Glomerular visceral epithelial cell (primary cell): ENCODE measurements at regions not wholly inside any gene's neighbourhood (a gene's known extent, or its start where the extent isn't known, plus 50 kb on each side); places are given as distances from the start of the nearest gene placed in this dataset.

Experiments used
- DNase-seq: peaks from one replicate; pipeline ENCODE4 v3.0.0-alpha.2; 2016; ENCODE audit errors: extremely low spot score

DNA sequence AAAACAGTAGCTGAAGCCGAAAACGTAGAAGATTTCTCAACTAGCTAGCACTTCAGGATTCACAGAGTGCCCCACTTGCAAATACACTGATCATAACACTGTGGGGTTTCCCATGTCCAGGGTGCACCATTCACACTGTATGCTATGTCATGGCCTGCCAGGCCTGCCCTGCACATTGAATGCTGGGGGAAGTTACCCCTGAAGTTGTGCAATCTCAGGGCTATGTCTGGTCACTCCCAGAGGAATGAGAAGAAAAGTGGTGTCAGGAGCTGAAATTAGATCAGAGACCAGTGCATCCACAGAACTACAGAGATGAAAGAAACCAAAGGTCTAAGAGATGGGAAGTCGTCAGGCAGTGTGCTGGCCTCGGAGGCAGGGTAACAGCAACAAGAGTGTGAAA, 196.8 kb downstream of the RAP2A start:
- no peak for DNase-seq

DNA sequence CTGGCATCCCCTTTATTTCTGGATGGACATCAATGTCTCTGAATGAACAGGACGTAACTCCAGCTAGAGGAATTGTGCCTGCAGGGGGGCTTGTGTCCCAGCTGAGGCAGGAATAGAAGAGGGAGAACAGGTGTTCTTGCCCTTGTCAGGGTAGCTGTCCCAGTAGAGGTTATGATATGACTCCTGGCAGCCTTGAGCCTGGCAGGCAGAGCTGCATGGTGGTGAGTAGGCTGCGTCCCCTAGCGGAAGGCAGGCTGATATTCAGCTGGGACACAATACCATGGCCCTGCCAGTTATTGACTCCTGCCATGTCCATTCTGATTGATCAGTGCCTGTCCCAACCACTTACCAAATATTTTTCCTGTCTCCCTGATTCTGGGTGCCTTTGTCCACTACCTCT, 197.2 kb downstream of the RAP2A start:
- DNase-seq, result no peak

DNA sequence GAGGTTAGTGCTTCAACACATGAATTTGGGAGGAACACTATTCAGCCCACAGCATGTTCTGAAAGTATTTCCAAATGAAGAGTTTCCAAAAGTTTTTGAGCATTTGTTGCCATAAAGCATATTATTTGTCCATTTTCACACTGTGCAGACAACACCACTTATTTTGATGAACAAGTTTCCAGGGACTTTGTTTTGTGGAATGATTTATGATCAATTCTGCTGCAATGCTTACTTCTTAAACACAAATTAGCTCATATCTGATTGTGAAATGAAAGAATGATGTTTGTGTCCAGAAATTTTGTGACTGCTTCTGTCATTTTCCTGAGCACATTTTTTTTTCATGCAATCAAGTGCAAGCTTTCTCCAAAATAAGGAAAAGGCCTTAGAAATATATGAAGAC, 205.3 kb downstream of the RAP2A start:
- no peak for DNase-seq

DNA sequence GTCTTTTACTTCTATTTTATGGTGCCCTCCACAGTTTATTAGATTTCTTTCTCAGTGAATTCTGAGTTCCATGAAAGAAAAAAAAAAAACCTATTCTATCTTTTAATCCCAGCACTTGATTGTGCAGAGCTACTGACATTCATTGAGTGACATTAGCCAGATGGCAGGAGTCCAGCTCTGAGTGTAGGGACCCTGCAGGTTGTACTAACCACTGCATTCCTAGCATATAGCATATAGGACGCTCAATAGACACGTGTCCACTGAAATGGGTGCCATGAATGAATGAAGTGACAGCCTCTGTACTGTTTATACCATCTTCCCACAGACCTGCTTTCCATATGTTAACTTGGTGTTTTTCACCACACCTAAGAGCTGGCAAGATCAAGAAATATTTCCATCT, 206.3 kb downstream of the RAP2A start:
- DNase-seq, result no peak

DNA sequence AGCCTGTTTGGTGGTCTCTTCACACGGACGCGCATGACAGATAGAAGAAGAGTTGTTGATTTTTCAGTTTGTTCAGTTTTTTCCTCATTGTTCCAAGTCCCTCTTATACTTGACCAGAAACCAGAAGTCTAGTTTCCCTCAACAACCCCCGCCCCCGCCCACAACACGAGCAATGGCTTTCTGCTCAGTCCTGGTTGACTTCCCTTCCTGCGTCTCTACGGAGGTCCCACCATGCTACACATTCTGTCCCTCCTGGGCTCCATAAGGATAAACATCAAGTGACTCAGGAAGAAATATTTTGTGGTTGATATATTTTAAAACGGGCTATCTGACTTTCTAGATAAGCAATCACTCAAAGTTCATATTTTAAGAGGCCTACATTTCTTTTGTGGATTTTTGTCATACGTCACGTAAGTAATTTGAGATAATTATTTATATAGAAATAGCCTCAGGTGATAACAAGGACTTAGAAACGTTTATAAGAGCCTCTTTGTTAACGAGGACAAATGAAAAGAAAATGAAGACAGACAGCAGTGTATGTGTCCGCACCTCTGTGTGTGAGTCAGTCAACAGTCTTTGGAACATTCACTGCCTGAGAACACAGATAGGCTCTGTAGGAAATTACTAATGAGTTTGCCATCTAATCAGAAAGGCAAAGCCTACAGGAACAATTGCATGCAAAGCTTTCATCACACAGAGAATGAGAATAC, 214.4 kb downstream of the RAP2A start:
- DNase-seq, result no peak

DNA sequence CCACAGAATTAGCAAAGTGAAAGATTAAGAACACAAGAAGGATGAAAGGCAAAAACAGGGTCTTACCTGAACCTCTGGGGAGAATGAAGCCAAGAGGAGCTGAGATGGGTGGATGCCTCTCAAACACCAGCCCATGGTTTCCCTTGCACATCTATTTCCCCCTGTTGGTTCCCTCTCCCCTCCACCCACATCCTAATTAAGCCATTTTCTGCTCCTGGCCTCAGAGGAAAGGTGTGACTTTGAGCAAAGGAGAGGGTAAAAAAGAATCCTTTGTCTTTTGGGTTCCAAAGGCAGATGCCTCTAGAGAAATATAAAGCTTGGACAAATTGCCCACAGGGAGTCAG, 214.9 kb downstream of the RAP2A start:
- no peak for DNase-seq

DNA sequence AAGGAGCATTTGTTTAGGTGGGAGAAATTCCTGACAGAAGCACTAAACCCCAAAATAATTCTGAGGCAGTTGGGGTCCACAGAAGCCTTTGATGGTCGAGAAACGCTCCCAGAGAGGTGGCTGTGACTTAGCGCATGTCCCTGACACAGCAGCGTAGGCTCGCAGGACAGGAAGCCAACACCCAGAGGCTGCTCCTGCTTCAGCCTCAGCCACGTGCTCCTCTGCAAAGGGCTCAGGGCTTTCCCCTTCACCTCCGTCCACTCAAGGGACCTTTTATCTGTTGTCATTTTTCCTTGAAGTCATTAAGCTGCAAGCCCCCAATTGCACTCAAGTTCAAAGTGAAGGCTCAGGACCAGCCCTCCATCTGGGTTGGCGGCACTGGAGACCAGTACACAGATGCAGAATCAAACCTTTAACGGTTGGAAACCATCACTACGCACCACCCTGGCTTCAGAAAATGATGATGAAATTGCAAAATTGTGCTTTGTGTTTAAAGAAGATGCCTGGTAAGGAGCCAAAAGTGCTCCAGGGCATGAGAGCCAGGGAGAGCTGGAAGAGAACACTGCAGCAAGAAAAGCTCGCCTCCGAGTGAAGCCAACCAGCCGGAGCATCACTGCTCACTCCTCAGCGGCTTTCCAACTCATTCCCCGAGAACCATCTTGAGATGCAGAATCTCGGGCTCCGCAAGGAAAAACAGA, 219.6 kb downstream of the RAP2A start:
- DNase-seq, result no peak

DNA sequence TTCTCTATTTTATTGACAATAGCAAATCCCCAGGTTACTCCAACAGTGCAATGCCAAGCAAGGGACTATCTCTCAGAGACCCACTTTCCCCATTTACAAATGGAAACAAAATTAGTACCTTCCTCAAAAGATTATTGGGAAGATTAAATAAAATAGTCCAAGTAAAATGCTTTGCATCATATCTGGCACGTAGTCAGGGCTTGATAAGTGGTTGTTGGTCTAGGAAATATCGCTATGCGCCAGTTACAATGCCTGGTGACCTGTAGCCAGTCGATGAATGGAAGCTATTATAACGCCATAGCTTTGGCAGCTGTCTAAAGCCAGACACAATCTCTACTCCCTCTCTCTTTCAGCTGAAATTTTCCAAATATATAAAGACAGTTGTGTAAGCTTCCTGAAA, 220.3 kb downstream of the RAP2A start:
- DNase-seq, result no peak

DNA sequence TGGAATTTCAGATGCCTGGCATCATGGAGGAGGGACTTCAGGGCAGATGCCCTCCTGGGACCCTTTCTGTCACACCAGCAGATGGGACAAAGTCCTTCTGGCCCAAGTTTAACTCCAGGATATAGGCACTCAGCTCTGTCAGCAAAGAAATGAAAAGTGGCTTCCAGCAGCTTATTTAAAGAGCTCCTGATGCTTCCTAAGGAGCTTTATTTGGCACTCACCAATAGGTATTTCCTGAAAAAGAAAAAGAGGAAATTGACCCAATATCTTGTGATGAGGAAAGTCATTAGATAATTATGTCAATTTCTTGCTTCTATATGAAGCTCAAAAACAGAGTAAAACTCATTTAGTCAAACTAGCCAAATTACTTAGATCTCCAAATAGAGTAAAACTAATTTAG, 224.6 kb downstream of the RAP2A start:
- no peak for DNase-seq

DNA sequence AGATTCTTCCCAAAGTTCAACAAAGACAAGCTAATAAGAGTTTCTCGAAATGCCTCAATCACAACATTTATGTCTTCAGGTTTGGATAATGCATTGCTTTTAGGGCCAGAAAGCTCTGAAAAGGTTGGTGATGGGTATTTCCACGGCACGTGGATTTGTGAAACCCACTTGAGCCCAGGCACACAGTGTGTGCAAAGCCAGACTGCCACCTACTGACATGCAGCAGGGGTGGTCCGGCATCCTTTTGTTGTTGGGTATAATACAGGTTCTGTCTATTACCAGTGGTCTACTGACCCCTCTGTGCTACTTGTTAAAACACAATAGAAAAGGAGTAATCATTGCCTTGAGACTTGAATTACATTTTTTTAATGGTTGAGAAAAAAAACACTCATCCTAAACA, 225.6 kb downstream of the RAP2A start:
- no peak for DNase-seq

DNA sequence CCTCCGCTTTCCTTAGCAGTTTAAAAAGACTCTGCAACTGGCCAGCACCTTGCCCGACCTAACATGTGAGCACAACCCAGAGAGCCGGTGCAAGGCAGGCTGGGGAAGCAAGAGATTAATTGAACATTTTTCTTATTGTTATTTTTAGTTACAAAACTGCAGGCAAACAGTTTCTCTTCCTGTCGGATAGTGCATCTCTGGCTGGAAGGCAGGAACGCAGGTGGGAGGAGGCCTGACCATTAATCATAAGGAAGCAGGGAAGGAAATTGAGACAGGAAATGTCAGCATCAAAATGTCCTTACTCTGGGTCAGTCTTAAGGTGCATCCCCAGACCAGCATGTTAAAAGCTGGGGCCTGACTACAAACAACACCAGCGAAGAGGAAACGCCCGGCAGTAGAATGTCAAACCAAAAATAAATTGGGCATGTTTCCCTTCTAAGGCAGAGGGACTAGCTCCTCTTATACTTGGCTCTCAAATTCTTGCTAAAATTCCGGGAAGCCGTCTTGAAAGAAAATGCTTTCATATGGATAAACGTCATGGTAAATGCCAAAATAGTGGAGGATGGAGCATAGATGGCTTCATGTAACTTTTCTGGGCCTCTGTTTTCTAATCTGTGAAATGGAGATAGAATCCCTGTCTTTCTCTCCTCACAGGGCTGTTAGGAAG, 226.8 kb downstream of the RAP2A start:
- DNase-seq, result no peak

DNA sequence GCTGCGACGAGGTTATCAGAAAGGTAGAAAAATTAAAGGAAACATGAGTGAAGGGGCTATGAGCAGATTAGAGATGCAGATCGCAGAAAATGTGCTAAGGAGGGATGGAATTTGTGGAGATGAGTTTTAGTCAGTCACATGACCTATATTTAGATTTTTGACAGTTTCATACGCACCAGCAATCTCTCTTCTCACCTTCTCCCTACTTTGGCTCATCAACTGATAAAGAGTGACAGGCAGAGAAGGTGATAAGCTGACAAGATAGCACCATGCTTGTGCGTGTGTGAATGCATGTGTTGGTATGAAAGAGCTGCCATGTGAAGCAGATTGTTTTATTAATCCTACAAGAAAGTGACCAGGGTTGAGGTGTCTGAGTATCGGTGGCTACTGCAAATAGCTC, 252.6 kb downstream of the RAP2A start:
- DNase-seq, result no peak

DNA sequence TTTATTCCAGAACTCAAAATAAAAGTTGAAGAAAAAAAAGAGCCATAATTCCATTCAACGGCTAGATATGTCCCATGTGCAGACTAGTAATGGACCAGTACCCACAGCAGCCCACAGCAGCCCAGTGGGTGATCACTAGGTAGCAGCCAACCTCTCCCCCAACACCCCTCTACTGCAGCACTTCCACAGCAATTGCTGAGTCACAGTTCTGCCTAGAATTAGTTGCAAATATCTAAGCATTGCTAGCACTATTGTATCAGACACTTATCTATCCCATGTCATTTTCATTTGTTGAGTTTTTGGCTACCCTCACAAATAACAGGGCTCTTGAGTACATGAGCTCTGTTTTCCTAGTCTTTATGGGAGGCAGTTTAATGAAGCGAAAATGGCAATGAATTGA, 258.7 kb downstream of the RAP2A start:
- no peak for DNase-seq

DNA sequence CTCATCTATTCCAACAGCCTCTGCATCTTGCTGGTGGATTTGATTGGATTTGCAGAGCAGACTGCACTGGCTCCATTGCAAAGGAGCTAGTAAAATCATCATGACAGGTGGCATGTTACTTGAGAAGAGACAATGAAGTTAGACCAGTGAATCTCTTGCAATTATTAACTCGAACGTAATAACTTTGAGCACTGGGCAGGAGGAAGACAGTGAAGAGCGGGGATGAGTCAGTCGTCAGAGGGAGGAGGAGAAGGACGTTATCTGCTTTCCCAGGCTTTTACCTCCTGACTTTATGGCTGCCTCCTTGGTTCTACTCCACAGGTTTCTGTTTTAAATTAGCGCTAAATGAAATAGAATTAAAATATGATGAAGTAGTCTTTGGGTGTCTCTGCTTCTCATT, 257.8 kb upstream of the IPO5 start:
- DNase-seq, result peak; percentile 57

DNA sequence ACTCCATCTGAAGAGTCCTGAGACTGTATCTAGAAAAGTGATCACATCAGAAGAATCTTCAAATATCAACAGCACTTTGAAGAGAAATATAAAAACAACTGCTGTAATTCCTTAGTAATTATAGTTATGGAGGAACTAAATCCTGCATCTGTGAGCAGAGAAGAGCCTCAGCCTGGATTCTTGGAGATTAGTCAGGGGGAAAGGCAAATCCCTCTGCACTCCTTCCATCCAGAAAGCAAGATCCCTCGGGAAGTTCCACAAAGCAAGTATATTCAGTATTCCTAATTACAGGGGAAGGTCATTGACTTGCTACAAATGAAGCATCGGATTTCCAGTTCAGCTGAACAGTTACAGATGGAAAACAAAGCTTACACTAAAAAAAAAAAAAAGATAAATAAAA, 256.6 kb upstream of the IPO5 start:
- DNase-seq, result no peak

DNA sequence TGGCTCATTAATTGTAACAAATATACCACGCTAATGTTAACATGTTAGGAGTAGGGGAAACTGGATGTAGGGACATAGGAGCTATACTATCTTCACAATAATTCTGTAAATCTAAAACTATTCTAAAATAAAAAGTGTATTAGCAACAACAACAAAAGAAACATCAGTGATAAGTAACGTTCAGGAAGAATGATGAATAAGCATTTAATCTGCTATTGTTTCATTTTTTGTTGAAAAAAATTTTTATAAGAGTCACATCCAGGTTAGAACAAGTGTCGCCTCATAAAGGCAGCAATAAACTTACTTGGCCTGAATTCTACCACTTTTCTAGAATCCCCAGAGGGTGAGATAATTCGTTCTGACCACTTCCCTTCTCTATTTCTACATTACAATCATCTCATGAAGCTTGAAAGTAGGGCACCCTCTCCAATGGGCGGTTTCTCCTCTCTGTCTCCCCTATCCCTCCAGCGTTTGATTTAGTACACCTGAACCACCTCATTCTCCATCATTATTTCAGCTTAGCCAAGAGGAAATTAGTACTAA, 253.1 kb upstream of the IPO5 start:
- DNase-seq, result no peak

DNA sequence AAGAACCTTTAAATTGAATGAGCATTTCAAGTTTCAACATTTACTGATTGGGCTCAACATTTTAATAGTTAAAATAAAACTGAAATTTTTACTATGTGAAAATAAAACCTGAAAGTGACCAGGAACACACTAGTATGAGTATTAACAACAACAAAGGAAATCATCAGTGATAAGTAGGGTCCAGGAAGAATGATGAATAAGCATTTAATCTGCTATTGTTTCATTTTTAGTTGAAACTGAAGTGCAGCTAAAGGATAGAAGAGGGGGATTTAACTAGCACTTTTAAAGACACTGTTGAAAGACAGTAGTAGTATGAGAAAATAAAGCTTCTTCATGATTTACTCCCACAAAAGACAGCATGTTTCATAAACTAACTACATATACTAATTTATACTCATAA, 250.9 kb upstream of the IPO5 start:
- DNase-seq, result no peak

DNA sequence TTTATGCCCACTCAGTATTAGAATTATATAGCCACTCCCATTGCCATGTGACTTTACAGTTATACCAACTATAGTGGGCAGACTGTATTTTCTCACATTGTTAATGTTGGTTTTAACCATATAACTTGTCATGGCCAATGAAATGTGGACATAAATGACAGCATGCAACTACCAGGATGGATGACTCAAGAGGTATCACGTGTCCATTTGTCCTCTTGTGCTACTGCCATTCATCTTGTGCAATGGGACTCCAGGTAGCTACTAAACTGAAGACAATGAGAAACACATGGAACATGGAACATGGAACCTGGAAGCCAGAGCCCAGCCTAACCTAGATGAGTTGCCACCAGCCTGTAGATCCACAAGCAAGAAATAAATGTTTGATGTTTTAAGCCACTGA, 242.7 kb upstream of the IPO5 start:
- no peak for DNase-seq

DNA sequence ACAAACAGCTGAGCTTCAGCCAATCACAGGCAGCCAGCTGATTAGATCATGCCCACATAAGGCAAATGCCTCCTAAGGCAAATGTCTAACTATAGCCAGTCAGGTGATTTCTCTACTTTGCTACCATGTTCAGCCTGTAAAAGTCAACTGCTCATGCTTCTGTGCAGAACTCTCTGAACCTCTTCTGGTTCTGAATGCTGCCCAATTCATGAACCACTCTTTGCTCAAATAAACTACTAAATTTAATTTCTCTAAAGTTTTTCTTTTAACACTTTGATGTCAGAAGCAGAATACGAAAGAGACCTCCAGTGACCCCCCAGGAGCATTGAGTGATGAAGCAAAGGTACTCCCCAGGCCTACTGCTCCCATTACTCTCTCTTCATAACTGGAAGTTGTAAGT, 240.7 kb upstream of the IPO5 start:
- no peak for DNase-seq

DNA sequence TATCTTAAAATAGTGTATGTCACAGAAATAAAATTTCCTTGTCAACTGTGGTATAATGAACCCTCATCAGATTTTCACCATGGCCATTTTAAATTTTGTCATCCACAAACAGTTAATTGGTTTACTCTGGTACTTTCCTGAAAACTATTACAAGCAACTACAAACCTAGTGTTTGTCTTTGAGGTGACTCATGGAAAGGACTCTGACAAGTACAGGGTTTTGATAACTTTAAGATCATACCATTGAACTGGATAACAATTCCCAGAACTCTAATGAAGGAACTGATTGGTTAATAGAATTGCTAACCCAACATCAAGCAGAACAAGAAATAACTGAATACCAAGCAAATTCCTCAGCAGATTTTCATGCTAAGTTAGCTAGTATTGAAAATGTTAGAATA, 237.7 kb upstream of the IPO5 start:
- no peak for DNase-seq

DNA sequence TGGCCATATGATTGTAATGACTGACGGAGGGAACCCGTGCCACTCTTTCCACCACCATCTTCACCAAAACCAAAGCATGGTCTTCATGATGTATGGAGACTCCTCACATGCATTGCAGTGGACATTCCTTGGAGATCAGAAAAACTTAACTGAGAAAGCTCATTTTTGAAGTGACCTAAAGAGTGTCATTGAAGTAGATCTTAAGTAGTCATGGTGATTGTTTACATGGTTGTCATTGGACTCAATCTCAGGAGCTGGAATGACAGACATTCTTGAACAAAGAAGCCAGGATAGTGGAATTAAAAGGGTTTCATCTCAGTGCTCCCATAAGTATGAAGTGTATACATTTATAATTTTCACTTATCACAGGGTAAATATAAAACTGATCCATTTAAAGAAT, 236.7 kb upstream of the IPO5 start:
- no peak for DNase-seq

DNA sequence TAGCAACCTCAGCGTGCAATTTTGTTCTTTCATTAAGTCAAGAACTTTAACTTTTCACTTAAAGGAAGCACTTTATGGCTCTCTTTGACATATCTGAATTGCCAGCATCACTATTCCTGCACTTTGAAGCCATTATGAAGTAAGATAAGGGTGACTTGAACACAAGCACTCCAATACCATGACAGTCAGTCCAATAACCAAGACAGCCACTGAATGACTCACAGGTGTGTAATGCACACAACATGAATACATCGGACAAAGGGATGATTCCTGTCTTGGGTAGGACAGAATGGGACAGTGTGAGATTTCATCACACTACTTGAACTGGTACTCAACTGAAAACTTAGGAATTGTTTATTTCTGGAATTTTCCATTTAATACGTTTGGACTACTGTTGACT, 233.7 kb upstream of the IPO5 start:
- DNase-seq, result no peak

DNA sequence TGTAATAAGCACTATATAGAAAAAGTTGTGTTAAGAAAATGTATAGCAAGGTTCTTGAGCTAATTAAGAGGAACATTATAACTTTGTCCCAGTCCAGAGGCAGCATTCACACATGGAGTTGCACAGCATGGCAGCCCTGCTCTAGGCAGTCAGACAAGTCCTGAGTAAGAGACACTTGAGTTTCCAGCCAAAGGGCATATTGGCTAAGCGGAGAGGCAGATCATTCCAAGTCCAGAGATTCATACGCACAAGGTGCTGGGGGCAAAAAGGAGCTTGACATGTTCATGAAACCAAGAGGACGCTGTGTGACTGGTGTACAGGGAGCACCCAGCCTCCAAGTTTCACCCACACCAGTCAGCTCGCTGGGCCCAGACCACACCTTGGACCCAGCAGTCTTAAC, 232.6 kb upstream of the IPO5 start:
- DNase-seq, result no peak
